ENCODE measurements at regions not wholly inside any gene's neighbourhood (a gene's known extent, or its start where the extent isn't known, plus 50 kb on each side); places are given as distances from the start of the nearest gene placed in this dataset.
"Not testable (repeated sequence)": the region's sequence is repeated elsewhere in the genome, so short reads cannot be mapped to it uniquely, and the experiment has no call there.

GRCh38 chr10:113496111-113497109 is 56.4 kb upstream of the HABP2 start:
- DNase-seq = no peak

GRCh38 chr10:113497198-113497597 is 55.7 kb upstream of the HABP2 start:
- DNase-seq = no peak

GRCh38 chr10:113498997-113499396 is 53.9 kb upstream of the HABP2 start:
- no peak for DNase-seq

- DNase-seq = no peak
Measured at GRCh38 chr10:113499806-113500205, 53.0 kb upstream of the HABP2 start.

- not testable (repeated sequence) for DNase-seq
Measured at GRCh38 chr10:113501031-113501430, 51.8 kb upstream of the HABP2 start.

All from fibroblast of skin of back (primary cell).